ENCODE measurements at regions not wholly inside any gene's neighbourhood (a gene's known extent, or its start where the extent isn't known, plus 50 kb on each side); places are given as distances from the start of the nearest gene placed in this dataset.

DNA sequence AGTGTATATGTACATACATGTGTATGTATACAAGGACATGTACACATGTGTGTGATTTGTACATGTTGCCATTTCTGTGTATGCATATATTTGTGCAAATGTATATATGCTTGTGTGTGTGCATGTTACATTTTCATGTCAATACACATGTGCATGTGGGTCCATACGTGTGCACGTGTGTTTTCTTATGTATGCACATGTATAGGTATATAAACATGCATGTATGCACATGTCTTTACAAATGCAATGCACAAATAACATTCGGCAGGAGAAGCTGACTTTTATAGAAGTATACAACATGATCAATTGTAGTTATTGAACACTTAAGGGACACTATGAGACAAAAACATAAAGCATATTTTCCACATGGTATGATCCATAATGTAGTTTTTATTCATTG, 307.4 kb upstream of the SEMA3C start:
- ChIA-PET CTCF (ENCODE audit: partially characterized antibody) (no interaction called here), POLR2A (ENCODE audit: partially characterized antibody) (no interaction called here)
- H2AFZ ChIP-seq (ENCODE audit: low read length), result no peak overlapping the region
- peaks cover 10 to 11% of the 10 kb centered on the region in 2 experiments; a peak in 3 of 4 replicates for H3K9me3 ChIP-seq (ENCODE audit: insufficient read depth in 2 of 2, low read depth in 1 of 2, low read length in 1 of 2)
- no peak overlapping the region for H3K4ac ChIP-seq (replicated peaks; ENCODE audit: insufficient read length, low read depth, low read length)
- no peak overlapping the region for H3K23ac ChIP-seq (ENCODE audit: insufficient read length)
- FAIRE-seq, result no peak
- H4K8ac ChIP-seq (ENCODE audit: extremely low read depth, insufficient read depth, low read length), result no peak overlapping the region
- no peak for DNase-seq (ENCODE audit: low read depth in 1 of 2, low spot score in 2 of 2)
- no peak overlapping the region for H2BK15ac ChIP-seq (ENCODE audit: low read length)
- no peak overlapping the region for H3K18ac ChIP-seq (ENCODE audit: extremely low read depth, low read length)
- no peak overlapping the region for H3K27ac ChIP-seq (ENCODE audit: low read depth, low read length)
- H3K56ac ChIP-seq (replicated peaks; ENCODE audit: insufficient read length, low read depth, low read length), result no peak overlapping the region
- no peak overlapping the region for H3K4me2 ChIP-seq (ENCODE audit: insufficient read depth in 1 of 2, low read depth in 2 of 2, low read length in 2 of 2)
- H3K14ac ChIP-seq (ENCODE audit: insufficient read length), result no peak overlapping the region
- H2BK5ac ChIP-seq (ENCODE audit: low read depth, low read length), result no peak overlapping the region
- H4K91ac ChIP-seq (replicated peaks; ENCODE audit: insufficient read length, low read length), result no peak overlapping the region
- H3K9ac ChIP-seq (replicated peaks in 1 of 4; ENCODE audit: extremely low read depth in 1 of 4, low read depth in 3 of 4, low read length in 3 of 4), result no peak overlapping the region
- no peak overlapping the region for H3K4me3 ChIP-seq (ENCODE audit: extremely low read depth in 1 of 4, insufficient read depth in 2 of 4, low read depth in 3 of 4, low read length in 4 of 4)
- H3K27me3 ChIP-seq (replicated peaks in 1 of 4; ENCODE audit: control insufficient read depth in 3 of 4, extremely low read depth in 1 of 4, insufficient read depth in 3 of 4, low read length in 3 of 4), result no peaks in the 10 kb centered on the region
- H3K36me3 ChIP-seq (ENCODE audit: control insufficient read depth in 2 of 4, insufficient read depth in 4 of 4, low read length in 3 of 4), result no peaks in the 10 kb centered on the region
- WGBS, 2 experiments (ENCODE audit: extremely low coverage in 1 of 2, insufficient coverage in 1 of 2, insufficient read length in 1 of 2, insufficient replicate concordance in 2 of 2, low coverage in 1 of 2, low lambda C conversion rate in 2 of 2, missing lambda C conversion rate in 1 of 2), result 95% methylated on average over 3 of the region's 3 CpGs; no CpG with 5 or more reads in 1 of the 2 experiments
- H2BK20ac ChIP-seq (ENCODE audit: low read length), result no peak overlapping the region
- no peak overlapping the region for H2BK120ac ChIP-seq (replicated peaks; ENCODE audit: low read depth, low read length)
- H4K5ac ChIP-seq (ENCODE audit: insufficient read length, low read depth, low read length), result no peak overlapping the region
- H3K23me2 ChIP-seq (ENCODE audit: low read depth, low read length), result no peaks in the 10 kb centered on the region
- H3K79me2 ChIP-seq (ENCODE audit: control insufficient read depth in 1 of 2, insufficient read depth in 2 of 2, low read length in 2 of 2), result no peaks in the 10 kb centered on the region
- H2BK12ac ChIP-seq (ENCODE audit: low read depth, low read length), result no peak overlapping the region
- H3K4me1 ChIP-seq (replicated peaks in 1 of 4; ENCODE audit: control insufficient read depth in 3 of 4, insufficient read depth in 4 of 4, low read length in 3 of 4), result peaks cover 2 to 3% (median 2%) of the 10 kb centered on the region in 4 experiments; a peak in 2 of 7 replicates
- no peak overlapping the region for H2AK5ac ChIP-seq (ENCODE audit: low read depth, low read length)
- no peaks in the 10 kb centered on the region for H3K79me1 ChIP-seq (ENCODE audit: low read depth, low read length)
- no peaks in the 10 kb centered on the region for H4K20me1 ChIP-seq (replicated peaks in 1 of 2; ENCODE audit: control insufficient read depth in 1 of 2, insufficient read depth in 2 of 2, low read length in 2 of 2)
- no peak for TF ChIP-seq HDAC2 (IDR thresholded peaks at IDR 0.05; ENCODE audit: borderline replicate concordance in 1 of 2, low read depth in 2 of 2, low read length in 2 of 2)
- TF ChIP-seq ZNF274 (IDR thresholded peaks at IDR 0.05; ENCODE audit: borderline replicate concordance, extremely low read depth, low read length), result no peak
- no peak for TF ChIP-seq RAD21 (IDR thresholded peaks at IDR 0.05 in 1 of 2, conservative IDR thresholded peaks at IDR 0.05 in 1 of 2; ENCODE audit: low read depth in 2 of 2, low read length in 2 of 2)
- no peak for TF ChIP-seq RXRA (IDR thresholded peaks at IDR 0.05; ENCODE audit: insufficient read depth, low read depth, low read length)
- no peak for TF ChIP-seq BRCA1 (IDR thresholded peaks at IDR 0.05; ENCODE audit: low read depth, low read length)
- TF ChIP-seq HDAC6 (IDR thresholded peaks at IDR 0.05; ENCODE audit: low read depth, low read length), result no peak
- TF ChIP-seq TBP (IDR thresholded peaks at IDR 0.05; ENCODE audit: low read depth, low read length), result no peak
- no peak for TF ChIP-seq SUZ12 (IDR thresholded peaks at IDR 0.05; ENCODE audit: low read length)
- no peak for TF ChIP-seq KDM5A (IDR thresholded peaks at IDR 0.05; ENCODE audit: low read length)
- TF ChIP-seq POU5F1 (IDR thresholded peaks at IDR 0.05; ENCODE audit: low read depth, low read length), result no peak
- TF ChIP-seq ASH2L (IDR thresholded peaks at IDR 0.05; ENCODE audit: low read length), result no peak
- TF ChIP-seq CTBP2 (IDR thresholded peaks at IDR 0.05; ENCODE audit: borderline replicate concordance, insufficient read depth, insufficient read length, low read length), result no peak
- TF ChIP-seq USF2 (IDR thresholded peaks at IDR 0.05; ENCODE audit: low read length), result no peak
